GM10266 (cell line): ENCODE measurements at regions not wholly inside any gene's neighbourhood (a gene's known extent, or its start where the extent isn't known, plus 50 kb on each side); places are given as distances from the start of the nearest gene placed in this dataset.

Experiments used
- DNase-seq: peaks from one replicate; pipeline ENCODE4 v3.0.0; 2012; ENCODE audit errors: extremely low spot score
- TF ChIP-seq, protein P1 (sequence below): IDR thresholded peaks from 2 replicates; pipeline ENCODE4 v1.5.1; 2012; ENCODE audit warnings: mild to moderate bottlenecking, low read depth; ENCODE audit not compliant: control insufficient read depth, insufficient read depth; ENCODE audit errors: missing control alignments

GRCh38 chr6:74936886-74937285 lies 269.0 kb downstream of the COL12A1 start:
- TF ChIP-seq, protein P1, sequence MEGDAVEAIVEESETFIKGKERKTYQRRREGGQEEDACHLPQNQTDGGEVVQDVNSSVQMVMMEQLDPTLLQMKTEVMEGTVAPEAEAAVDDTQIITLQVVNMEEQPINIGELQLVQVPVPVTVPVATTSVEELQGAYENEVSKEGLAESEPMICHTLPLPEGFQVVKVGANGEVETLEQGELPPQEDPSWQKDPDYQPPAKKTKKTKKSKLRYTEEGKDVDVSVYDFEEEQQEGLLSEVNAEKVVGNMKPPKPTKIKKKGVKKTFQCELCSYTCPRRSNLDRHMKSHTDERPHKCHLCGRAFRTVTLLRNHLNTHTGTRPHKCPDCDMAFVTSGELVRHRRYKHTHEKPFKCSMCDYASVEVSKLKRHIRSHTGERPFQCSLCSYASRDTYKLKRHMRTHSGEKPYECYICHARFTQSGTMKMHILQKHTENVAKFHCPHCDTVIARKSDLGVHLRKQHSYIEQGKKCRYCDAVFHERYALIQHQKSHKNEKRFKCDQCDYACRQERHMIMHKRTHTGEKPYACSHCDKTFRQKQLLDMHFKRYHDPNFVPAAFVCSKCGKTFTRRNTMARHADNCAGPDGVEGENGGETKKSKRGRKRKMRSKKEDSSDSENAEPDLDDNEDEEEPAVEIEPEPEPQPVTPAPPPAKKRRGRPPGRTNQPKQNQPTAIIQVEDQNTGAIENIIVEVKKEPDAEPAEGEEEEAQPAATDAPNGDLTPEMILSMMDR = no peak
- DNase-seq = no peak

- no peak for DNase-seq
- TF ChIP-seq, protein P1 = no peak
Measured at GRCh38 chr6:74932232-74932888, 273.5 kb downstream of the COL12A1 start.

GRCh38 chr6:74931558-74931957 lies 274.3 kb downstream of the COL12A1 start:
- DNase-seq = no peak
- TF ChIP-seq, protein P1 = no peak

DNA sequence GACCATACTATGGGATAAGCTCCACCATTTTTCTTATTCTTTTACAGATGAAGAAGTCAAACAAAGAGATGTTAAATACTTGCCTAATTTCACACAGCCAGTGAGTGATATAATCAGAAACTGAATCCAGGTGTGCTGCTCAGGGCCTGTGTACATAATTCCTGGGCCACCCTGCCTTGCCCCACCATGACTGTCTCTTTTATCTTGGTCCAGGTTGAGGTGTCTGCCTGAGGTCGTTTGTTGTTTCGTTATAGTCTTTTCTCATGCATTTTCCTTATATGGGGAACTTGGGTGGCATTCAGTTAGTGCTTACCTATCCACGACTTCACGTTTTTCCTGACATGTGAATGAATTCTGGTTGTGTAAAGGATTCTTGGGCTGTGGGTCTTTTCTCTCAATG lies 277.6 kb downstream of the COL12A1 start:
- TF ChIP-seq, protein P1 = no peak
- DNase-seq = no peak

DNA sequence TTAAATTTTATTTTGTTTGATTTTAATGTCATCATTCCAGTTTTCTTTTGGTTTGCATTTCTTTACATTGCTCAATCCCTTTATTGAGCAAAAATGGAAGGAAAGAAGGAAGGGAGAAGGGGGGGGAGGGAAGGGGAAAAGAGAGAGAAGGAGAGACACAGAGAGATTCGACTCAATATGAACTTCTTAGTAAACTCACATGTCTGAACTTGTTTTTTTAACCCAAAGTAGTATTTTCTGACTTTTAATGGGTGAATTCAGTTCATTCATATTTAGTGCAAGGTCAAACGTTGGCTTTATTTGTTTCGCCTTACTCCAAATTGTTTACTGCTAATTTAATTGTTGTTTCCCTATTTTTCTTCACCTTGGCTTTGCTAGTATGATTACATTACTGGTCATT lies 278.6 kb downstream of the COL12A1 start:
- no peak for DNase-seq
- TF ChIP-seq, protein P1 = no peak

DNA sequence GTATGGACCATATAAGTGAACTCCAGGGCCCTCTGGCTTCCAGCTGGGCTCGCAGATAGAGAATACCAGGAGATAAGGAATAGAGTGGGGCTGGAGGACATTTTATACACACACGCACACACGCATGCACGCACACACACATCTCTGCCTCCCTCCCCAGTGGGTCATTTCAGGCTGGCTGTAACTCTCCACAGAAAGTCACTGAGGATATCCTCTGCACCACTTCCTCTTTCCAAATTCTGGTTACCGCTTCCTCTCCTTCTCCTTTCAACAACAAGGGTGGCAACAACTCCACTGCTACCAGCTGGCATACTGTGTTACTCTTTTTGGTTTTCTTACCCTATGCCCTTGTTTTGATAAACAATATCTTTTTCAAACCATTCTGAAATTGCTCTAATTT lies 280.2 kb downstream of the COL12A1 start:
- DNase-seq = no peak
- TF ChIP-seq, protein P1 = no peak

DNA sequence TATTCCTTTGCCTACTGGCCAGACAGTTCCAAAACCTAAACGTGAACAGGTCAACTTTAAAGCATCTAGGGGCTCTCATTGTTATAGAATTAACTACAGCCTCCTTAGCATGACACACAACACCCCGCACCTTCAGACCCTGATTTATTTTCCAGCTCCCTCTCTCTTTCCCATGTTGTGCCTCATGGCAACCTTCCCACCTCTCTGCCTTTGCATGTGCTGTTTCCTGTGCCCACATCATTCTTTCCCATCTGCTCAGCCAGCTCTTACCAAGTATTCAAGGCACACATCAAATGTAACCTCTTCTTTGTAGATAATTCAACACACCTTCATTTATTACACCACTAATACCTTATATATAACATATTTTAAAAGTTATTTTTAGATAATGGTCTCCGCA lies 291.0 kb downstream of the COL12A1 start:
- TF ChIP-seq, protein P1 = no peak

More for the DNA sequence above, 291.0 kb downstream of the COL12A1 start:
- DNase-seq = no peak
